ENCODE measurements at regions not wholly inside any gene's neighbourhood (a gene's known extent, or its start where the extent isn't known, plus 50 kb on each side); places are given as distances from the start of the nearest gene placed in this dataset.

DNA sequence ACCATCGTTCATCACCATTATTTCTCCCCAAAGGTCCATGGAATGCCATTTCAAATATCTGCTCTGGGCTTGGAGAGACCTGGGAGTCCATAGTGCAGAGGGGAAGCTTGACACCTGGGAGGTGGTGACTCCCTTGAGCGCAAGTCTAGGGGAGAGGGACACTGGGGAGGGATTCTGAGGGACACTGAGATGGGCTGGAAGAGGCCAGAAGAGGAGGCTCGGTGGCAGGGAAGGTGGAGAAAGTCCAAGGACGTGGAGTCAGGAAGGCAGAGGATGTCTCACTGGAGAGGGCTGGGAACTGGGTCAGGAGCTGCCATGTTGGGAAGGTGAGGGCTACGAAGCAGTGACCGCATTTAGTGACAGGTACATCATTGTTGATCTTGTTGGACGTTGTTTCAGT, 160.3 kb upstream of the MVB12B start:
- dilution Hi-C loops (cut with MboI; ENCODE audit: extremely low pct_ligation_motif_present, low sequenced_read_pairs) = no loop called here
- no peak overlapping the region for H3K27ac ChIP-seq (ENCODE audit: insufficient read depth, low read depth, low read length)
- ChIA-PET CTCF (no interaction called here), POLR2A (no interaction called here)
- no peak overlapping the region for H3K4me2 ChIP-seq (ENCODE audit: insufficient read depth, low read length)
- no peaks in the 10 kb centered on the region for H3K4me1 ChIP-seq (ENCODE audit: control insufficient read depth, extremely low read depth, insufficient read depth, low read length)
- no peak for FAIRE-seq
- H3K9ac ChIP-seq (replicated peaks; ENCODE audit: extremely low read depth, insufficient read depth, low read length) = no peak overlapping the region
- H4K20me1 ChIP-seq (replicated peaks; ENCODE audit: control insufficient read depth, extremely low read depth, insufficient read depth, low read length) = no peaks in the 10 kb centered on the region
- no peak overlapping the region for H2AFZ ChIP-seq (ENCODE audit: low read depth, low read length)
- TF ChIP-seq FOS (IDR thresholded peaks at IDR 0.05; ENCODE audit: borderline replicate concordance, insufficient read depth, low read length) (no peak), POLR2AphosphoS5 (IDR thresholded peaks at IDR 0.05; ENCODE audit: insufficient read depth, low read depth, low read length) (no peak), JUN (IDR thresholded peaks at IDR 0.05; ENCODE audit: borderline replicate concordance, insufficient read depth, insufficient read length, low read depth) (no peak), GATA2 (IDR thresholded peaks at IDR 0.05; ENCODE audit: insufficient read depth, insufficient read length, low read depth, low read length) (no peak), POLR2A (IDR thresholded peaks at IDR 0.05; ENCODE audit: low read depth, low read length) (no peak), MYC (IDR thresholded peaks at IDR 0.05; ENCODE audit: low read depth, low read length) (no peak), EZH2 (IDR thresholded peaks at IDR 0.05; ENCODE audit: borderline replicate concordance, low read depth, low read length, severe bottlenecking) (no peak)
- TF ChIP-seq, protein P1, sequence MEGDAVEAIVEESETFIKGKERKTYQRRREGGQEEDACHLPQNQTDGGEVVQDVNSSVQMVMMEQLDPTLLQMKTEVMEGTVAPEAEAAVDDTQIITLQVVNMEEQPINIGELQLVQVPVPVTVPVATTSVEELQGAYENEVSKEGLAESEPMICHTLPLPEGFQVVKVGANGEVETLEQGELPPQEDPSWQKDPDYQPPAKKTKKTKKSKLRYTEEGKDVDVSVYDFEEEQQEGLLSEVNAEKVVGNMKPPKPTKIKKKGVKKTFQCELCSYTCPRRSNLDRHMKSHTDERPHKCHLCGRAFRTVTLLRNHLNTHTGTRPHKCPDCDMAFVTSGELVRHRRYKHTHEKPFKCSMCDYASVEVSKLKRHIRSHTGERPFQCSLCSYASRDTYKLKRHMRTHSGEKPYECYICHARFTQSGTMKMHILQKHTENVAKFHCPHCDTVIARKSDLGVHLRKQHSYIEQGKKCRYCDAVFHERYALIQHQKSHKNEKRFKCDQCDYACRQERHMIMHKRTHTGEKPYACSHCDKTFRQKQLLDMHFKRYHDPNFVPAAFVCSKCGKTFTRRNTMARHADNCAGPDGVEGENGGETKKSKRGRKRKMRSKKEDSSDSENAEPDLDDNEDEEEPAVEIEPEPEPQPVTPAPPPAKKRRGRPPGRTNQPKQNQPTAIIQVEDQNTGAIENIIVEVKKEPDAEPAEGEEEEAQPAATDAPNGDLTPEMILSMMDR (IDR thresholded peaks at IDR 0.05; ENCODE audit: extremely low read depth in 1 of 2, insufficient read depth in 1 of 2, low read depth in 1 of 2, low read length in 2 of 2) = no peak
- TF ChIP-seq, protein P2, sequence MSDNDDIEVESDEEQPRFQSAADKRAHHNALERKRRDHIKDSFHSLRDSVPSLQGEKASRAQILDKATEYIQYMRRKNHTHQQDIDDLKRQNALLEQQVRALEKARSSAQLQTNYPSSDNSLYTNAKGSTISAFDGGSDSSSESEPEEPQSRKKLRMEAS (IDR thresholded peaks at IDR 0.05; ENCODE audit: insufficient read depth, insufficient read length) = no peak
- no TSS peak for BruUV-seq (replicated peaks)
- H3K36me3 ChIP-seq (ENCODE audit: control insufficient read depth in 2 of 2, extremely low read depth in 1 of 2, insufficient read depth in 2 of 2, low read length in 2 of 2) = no peaks in the 10 kb centered on the region
- H3K4me3 ChIP-seq (replicated peaks in 1 of 3; ENCODE audit: insufficient read depth in 1 of 3, low read depth in 1 of 3, low read length in 3 of 3) = no peak overlapping the region
- H3K9me1 ChIP-seq (replicated peaks; ENCODE audit: control insufficient read depth, extremely low read depth, insufficient read depth, low read length) = no peaks in the 10 kb centered on the region
- H3K79me2 ChIP-seq (ENCODE audit: control insufficient read depth, insufficient read depth, low read length) = no peaks in the 10 kb centered on the region
- no peak for DNase-seq (ENCODE audit: low read depth, low spot score)
- intact Hi-C loops (cut with micrococcal nuclease) = no loop called here
- peaks cover 0 to 2% of the 10 kb centered on the region in 2 experiments for H3K27me3 ChIP-seq (ENCODE audit: control insufficient read depth in 2 of 2, insufficient read depth in 2 of 2, low read length in 2 of 2)
- no peaks in the 10 kb centered on the region for H3K9me3 ChIP-seq (replicated peaks; ENCODE audit: control insufficient read depth, insufficient read depth, low read length)

Data from endothelial cell of umbilical vein (primary cell).